HEK293 (cell line): ENCODE measurements at regions not wholly inside any gene's neighbourhood (a gene's known extent, or its start where the extent isn't known, plus 50 kb on each side); places are given as distances from the start of the nearest gene placed in this dataset.

Experiments
- CTCF ChIP-seq: fragments of 450-650 bp; formaldehyde crosslinking; IDR thresholded peaks from 2 replicates; pipeline ENCODE4 v1.5.1; 2016; ENCODE audit warnings: missing biosample characterization, missing genetic modification characterization
- KLF16 ChIP-seq: fragments of 450-650 bp; formaldehyde crosslinking; IDR thresholded peaks from 2 replicates; pipeline ENCODE4 v1.5.1; 2017; ENCODE audit warnings: missing biosample characterization, missing genetic modification characterization
- ZBTB11 ChIP-seq: fragments of 450-650 bp; formaldehyde crosslinking; conservative IDR thresholded peaks from 2 replicates; pipeline ENCODE4 v1.5.1; 2016; ENCODE audit warnings: low read depth, missing biosample characterization, missing genetic modification characterization
- ZBTB21 ChIP-seq: fragments of 450-650 bp; formaldehyde crosslinking; IDR thresholded peaks from 2 replicates; pipeline ENCODE4 v1.5.1; 2017; ENCODE audit warnings: missing biosample characterization, missing genetic modification characterization
- ZNF23 ChIP-seq: fragments of 450-650 bp; formaldehyde crosslinking; IDR thresholded peaks from 2 replicates; pipeline ENCODE4 v1.5.1; 2016; ENCODE audit warnings: missing biosample characterization, missing genetic modification characterization, borderline replicate concordance
- ZNF341 ChIP-seq: fragments of 450-650 bp; formaldehyde crosslinking; IDR thresholded peaks from 2 replicates; pipeline ENCODE4; 2016; ENCODE audit warnings: low read depth, missing biosample characterization, missing genetic modification characterization
- ZNF48 ChIP-seq: fragments of 450-650 bp; formaldehyde crosslinking; IDR thresholded peaks from 2 replicates; pipeline ENCODE4 v1.5.1; 2016; ENCODE audit warnings: missing biosample characterization, missing genetic modification characterization
- ZNF623 ChIP-seq: fragments of 450-650 bp; formaldehyde crosslinking; IDR thresholded peaks from 2 replicates; pipeline ENCODE4 v1.5.1; 2016; ENCODE audit warnings: missing biosample characterization, missing genetic modification characterization
- ZNF660 ChIP-seq: fragments of 450-650 bp; IDR thresholded peaks from 2 replicates; pipeline ENCODE4 v1.5.1; 2018; ENCODE audit warnings: missing biosample characterization, mild to moderate bottlenecking, missing genetic modification characterization
- ZNF704 ChIP-seq: fragments of 450-650 bp; formaldehyde crosslinking; IDR thresholded peaks from 2 replicates; pipeline ENCODE4 v1.5.1; 2016; ENCODE audit warnings: missing biosample characterization, missing genetic modification characterization
- ZNF747 ChIP-seq: fragments of 450-650 bp; formaldehyde crosslinking; IDR thresholded peaks from 2 replicates; pipeline ENCODE4 v1.5.1; 2016; ENCODE audit warnings: missing biosample characterization, missing genetic modification characterization
- TF ChIP-seq, protein P1 (sequence below): fragments of 450-650 bp; formaldehyde crosslinking; IDR thresholded peaks from 2 replicates; pipeline ENCODE4 v1.5.1; 2017; ENCODE audit warnings: missing biosample characterization, missing genetic modification characterization
- TF ChIP-seq, protein P2 (sequence below): fragments of 450-650 bp; formaldehyde crosslinking; optimal IDR thresholded peaks from 2 replicates; pipeline ENCODE3; 2016; ENCODE audit warnings: missing biosample characterization, mild to moderate bottlenecking, missing genetic modification characterization

GRCh38 chr1:187342495-187342894, 513.7 kb downstream of the PLA2G4A start:
- TF ChIP-seq ZNF341 = no peak
- TF ChIP-seq, protein P1, sequence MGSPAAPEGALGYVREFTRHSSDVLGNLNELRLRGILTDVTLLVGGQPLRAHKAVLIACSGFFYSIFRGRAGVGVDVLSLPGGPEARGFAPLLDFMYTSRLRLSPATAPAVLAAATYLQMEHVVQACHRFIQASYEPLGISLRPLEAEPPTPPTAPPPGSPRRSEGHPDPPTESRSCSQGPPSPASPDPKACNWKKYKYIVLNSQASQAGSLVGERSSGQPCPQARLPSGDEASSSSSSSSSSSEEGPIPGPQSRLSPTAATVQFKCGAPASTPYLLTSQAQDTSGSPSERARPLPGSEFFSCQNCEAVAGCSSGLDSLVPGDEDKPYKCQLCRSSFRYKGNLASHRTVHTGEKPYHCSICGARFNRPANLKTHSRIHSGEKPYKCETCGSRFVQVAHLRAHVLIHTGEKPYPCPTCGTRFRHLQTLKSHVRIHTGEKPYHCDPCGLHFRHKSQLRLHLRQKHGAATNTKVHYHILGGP = no peak
- TF ChIP-seq, protein P2, sequence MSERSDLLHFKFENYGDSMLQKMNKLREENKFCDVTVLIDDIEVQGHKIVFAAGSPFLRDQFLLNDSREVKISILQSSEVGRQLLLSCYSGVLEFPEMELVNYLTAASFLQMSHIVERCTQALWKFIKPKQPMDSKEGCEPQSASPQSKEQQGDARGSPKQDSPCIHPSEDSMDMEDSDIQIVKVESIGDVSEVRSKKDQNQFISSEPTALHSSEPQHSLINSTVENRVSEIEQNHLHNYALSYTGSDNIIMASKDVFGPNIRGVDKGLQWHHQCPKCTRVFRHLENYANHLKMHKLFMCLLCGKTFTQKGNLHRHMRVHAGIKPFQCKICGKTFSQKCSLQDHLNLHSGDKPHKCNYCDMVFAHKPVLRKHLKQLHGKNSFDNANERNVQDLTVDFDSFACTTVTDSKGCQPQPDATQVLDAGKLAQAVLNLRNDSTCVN = no peak
- TF ChIP-seq CTCF (tag by site-specific recombination) = no peak
- TF ChIP-seq ZNF623 (tag by site-specific recombination) = no peak
- TF ChIP-seq ZNF48 = no peak
- no peak for TF ChIP-seq ZNF660 (tag by site-specific recombination)
- TF ChIP-seq ZBTB21 (tag by site-specific recombination) = no peak
- no peak for TF ChIP-seq ZNF704
- no peak for TF ChIP-seq KLF16
- TF ChIP-seq ZNF747 (tag by site-specific recombination) = no peak
- TF ChIP-seq ZBTB11 (tag by site-specific recombination) = no peak
- TF ChIP-seq ZNF23 = no peak
